Ishikawa (cell line): ENCODE measurements at regions not wholly inside any gene's neighbourhood (a gene's known extent, or its start where the extent isn't known, plus 50 kb on each side); places are given as distances from the start of the nearest gene placed in this dataset.

Experiments used
- EP300 ChIP-seq: IDR thresholded peaks from 2 replicates; pipeline ENCODE4 v1.6.1; 2012; ENCODE audit warnings: borderline replicate concordance
- NFIC ChIP-seq: IDR thresholded peaks from 2 replicates; pipeline ENCODE4 v1.6.1; 2012
- RAD21 ChIP-seq: IDR thresholded peaks from 2 replicates; pipeline ENCODE4 v1.6.1; 2012; ENCODE audit warnings: low read depth
- REST ChIP-seq: IDR thresholded peaks from 2 replicates; pipeline ENCODE4 v1.6.1; 2012; ENCODE audit warnings: low read depth, mild to moderate bottlenecking
- TAF1 ChIP-seq: IDR thresholded peaks from 2 replicates; pipeline ENCODE4 v1.6.1; 2012; ENCODE audit warnings: low read depth, mild to moderate bottlenecking
- TCF12 ChIP-seq: IDR thresholded peaks from 2 replicates; pipeline ENCODE4 v1.6.1; 2012; ENCODE audit warnings: low read depth
- TEAD4 ChIP-seq: IDR thresholded peaks from 2 replicates; pipeline ENCODE4 v1.6.1; 2012
- USF1 ChIP-seq: IDR thresholded peaks from 2 replicates; pipeline ENCODE4 v1.6.1; 2012

DNA sequence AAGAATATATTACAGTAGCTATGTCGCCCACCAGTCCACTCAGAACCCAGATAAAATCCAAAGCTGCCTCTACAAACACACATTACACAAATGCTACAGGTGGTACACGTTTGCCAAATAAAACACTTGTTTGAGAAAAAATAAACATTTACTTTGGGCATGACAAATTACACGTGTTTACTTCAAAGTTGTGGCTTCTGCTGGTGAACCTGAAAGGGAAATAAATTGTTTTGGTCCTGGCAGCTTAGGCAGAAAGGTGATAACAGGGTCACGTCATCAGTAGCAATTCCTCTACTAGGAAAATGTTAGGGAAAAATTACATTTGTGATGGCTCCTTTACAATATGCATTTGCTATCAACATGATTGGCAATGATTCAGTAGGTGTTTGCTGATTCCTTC lies 497.3 kb upstream of the WWC1 start:
- TF ChIP-seq TEAD4 (no peak), TAF1 (no peak), EP300 (no peak), RAD21 (no peak), NFIC (no peak), TCF12 (no peak), USF1 (no peak), REST (no peak)
